ENCODE measurements at regions not wholly inside any gene's neighbourhood (a gene's known extent, or its start where the extent isn't known, plus 50 kb on each side); places are given as distances from the start of the nearest gene placed in this dataset.

GRCh38 chr4:126004941-126005340, 690.2 kb downstream of the FAT4 start:
- TF ChIP-seq POLR2AphosphoS5 (IDR thresholded peaks at IDR 0.05; ENCODE audit: low read depth, low read length) = no peak
- no peak for TF ChIP-seq POLR2A (IDR thresholded peaks at IDR 0.05; ENCODE audit: low read depth, low read length)
- no peak for TF ChIP-seq TAF1 (IDR thresholded peaks at IDR 0.05; ENCODE audit: low read depth, low read length)
- TF ChIP-seq PAX5 (IDR thresholded peaks at IDR 0.05; ENCODE audit: insufficient read depth, low read length, severe bottlenecking) = no peak
